K562 (cell line): ENCODE measurements at regions not wholly inside any gene's neighbourhood (a gene's known extent, or its start where the extent isn't known, plus 50 kb on each side); places are given as distances from the start of the nearest gene placed in this dataset.

Experiments
- ATAC-seq: fragments of 200-7000 bp; cut with Tn5 transposase; 3 replicates; pipeline ENCODE4 v1.9.1; 2020; ENCODE audit warnings: moderate library complexity
- BruUV-seq: library from RNA; stranded (reverse); fragments of 400-500 nt; replicated peaks from 2 replicates; lab custom pipeline; 2021; lab: Mats Ljungman, UMichigan
- CTCF ChIA-PET: fragments of 300-600 bp; formaldehyde crosslinking; extraction: SDS; loops from one replicate; lab custom pipeline; 2021; ENCODE audit warnings: low intra/inter-chr PET ratio; lab: Yijun Ruan, JAX
- POLR2A ChIA-PET: fragments of 300-600, 350-650 bp; sonication (Branson Sonifier 250); formaldehyde crosslinking; extraction: SDS; loops from one replicate; lab custom pipeline; 2021; ENCODE audit warnings: antibody characterized with exemption, inconsistent platforms; lab: Yijun Ruan, JAX
- DNase-seq, 4 experiments: peaks; one replicate each; pipeline versions ENCODE4 v3.0.0 to v3.0.0-alpha.2; 2011 to 2018; ENCODE audit warnings: low spot score in 3 of 4, mixed read lengths in 3 of 4; ENCODE audit errors: extremely low read depth in 1 of 4
- FAIRE-seq: peaks from 2 replicates; lab custom pipeline; 2011; peaks lifted over from hg19 to GRCh38; lab: Jason Lieb, UNC
- H2AFZ ChIP-seq: 2 replicates; pipeline ENCODE4 v1.6.0; 2011; ENCODE audit warnings: low read depth, low read length, control low read depth, inconsistent platforms
- H3K27ac ChIP-seq: fragments of 200-600 bp; 3 replicates; pipeline ENCODE4 v1.8.0; 2011; ENCODE audit warnings: low read depth, mild to moderate bottlenecking, control low read depth, inconsistent platforms, low read length, moderate library complexity, mixed read lengths; ENCODE audit errors: extremely low read depth
- H3K27me3 ChIP-seq, 2 experiments: fragments of 300-600 bp in 1 of 2; 2 replicates in 1 of 2; 3 replicates in 1 of 2; pipeline versions ENCODE4 v1.6.0 to v1.8.0; 2011; ENCODE audit warnings: inconsistent platforms in 2 of 2, low read length in 2 of 2, mild to moderate bottlenecking in 1 of 2, mixed read lengths in 1 of 2, moderate library complexity in 1 of 2; ENCODE audit not compliant: control insufficient read depth in 2 of 2, insufficient read depth in 2 of 2
- H3K36me3 ChIP-seq: fragments of 300-600 bp; 3 replicates; pipeline ENCODE4 v1.8.0; 2011; ENCODE audit warnings: mild to moderate bottlenecking, low read length, inconsistent platforms; ENCODE audit not compliant: control insufficient read depth, insufficient read depth
- H3K4me1 ChIP-seq, 2 experiments: fragments of 200-600 bp in 1 of 2; replicated peaks in 1 of 2; 2 replicates in 1 of 2; 3 replicates in 1 of 2; pipeline versions ENCODE4 v1.5.1 to v1.8.0; 2011; ENCODE audit warnings: inconsistent platforms in 2 of 2, low read length in 2 of 2, mild to moderate bottlenecking in 1 of 2, mixed read lengths in 1 of 2, moderate library complexity in 1 of 2; ENCODE audit not compliant: control insufficient read depth in 2 of 2, insufficient read depth in 2 of 2
- H3K4me2 ChIP-seq: 2 replicates; pipeline ENCODE4 v1.6.1; 2011; ENCODE audit warnings: low read length, control low read depth, inconsistent platforms, mixed read lengths; ENCODE audit not compliant: insufficient read depth
- H3K4me3 ChIP-seq: fragments of 200-600 bp; sonication (generic), shearing (Covaris generic); 2 replicates; pipeline ENCODE4 v1.5.1; 2016; ENCODE audit warnings: control low read depth, inconsistent platforms
- H3K79me2 ChIP-seq: fragments of 200-600 bp; 3 replicates; pipeline ENCODE4 v1.8.0; 2011; ENCODE audit warnings: low read length, inconsistent platforms; ENCODE audit not compliant: control insufficient read depth, insufficient read depth
- H3K9ac ChIP-seq, 2 experiments: 2 replicates each; pipeline versions ENCODE4 v1.6.0 to v1.6.1; 2011; ENCODE audit warnings: low read depth in 2 of 2, low read length in 2 of 2, control low read depth in 1 of 2, inconsistent platforms in 1 of 2, mild to moderate bottlenecking in 1 of 2, mixed read lengths in 1 of 2; ENCODE audit not compliant: insufficient read depth in 1 of 2
- H3K9me1 ChIP-seq: one replicate; pipeline ENCODE4 v1.6.0; 2011; ENCODE audit warnings: inconsistent platforms, mild to moderate bottlenecking, low read length, moderate library complexity; ENCODE audit not compliant: control insufficient read depth, insufficient read depth
- H3K9me3 ChIP-seq: replicated peaks from 2 replicates; pipeline ENCODE4 v1.5.1; 2011; ENCODE audit warnings: low read depth, low read length, inconsistent platforms; ENCODE audit not compliant: control insufficient read depth, insufficient read depth
- H4K20me1 ChIP-seq: replicated peaks from 2 replicates; pipeline ENCODE4 v1.6.1; 2011; ENCODE audit warnings: low read length, inconsistent platforms, mixed read lengths; ENCODE audit not compliant: control insufficient read depth, insufficient read depth
- BDP1 ChIP-seq: IDR thresholded peaks from 3 replicates; pipeline ENCODE4 v1.6.1; 2011; ENCODE audit not compliant: insufficient read length, insufficient read depth
- FOXK2 ChIP-seq, 2 experiments: fragments of 450-650 bp; IDR thresholded peaks in 1 of 2; conservative IDR thresholded peaks in 1 of 2; 2 replicates each; pipeline ENCODE4 v1.6.1; 2016; ENCODE audit warnings: low read depth in 2 of 2, mild to moderate bottlenecking in 1 of 2
- HMGN3 ChIP-seq: IDR thresholded peaks from 2 replicates; pipeline ENCODE4 v1.6.1; 2011; ENCODE audit warnings: borderline replicate concordance, low read depth, mild to moderate bottlenecking, mixed read lengths, low read length; ENCODE audit not compliant: insufficient read length; ENCODE audit errors: extremely low read depth
- HNRNPUL1 ChIP-seq: fragments of 200-400 bp; formaldehyde crosslinking; IDR thresholded peaks from 2 replicates; pipeline ENCODE4 v1.6.1; 2017; ENCODE audit warnings: low read length
- MXI1 ChIP-seq: IDR thresholded peaks from 2 replicates; pipeline ENCODE4 v1.6.1; 2011; ENCODE audit warnings: low read depth, mild to moderate bottlenecking, improper control_type of control experiment, low read length
- POLR3G ChIP-seq: IDR thresholded peaks from 2 replicates; pipeline ENCODE4 v1.6.1; 2011; ENCODE audit not compliant: insufficient read length, insufficient replicate concordance; ENCODE audit errors: extremely low read depth
- ZBTB40 ChIP-seq, 2 experiments: fragments of 450-650 bp in 1 of 2; sonication (generic) in 1 of 2; formaldehyde crosslinking in 1 of 2; IDR thresholded peaks; 2 replicates each; pipeline versions ENCODE4 v1.7.1 to v1.9.0; 2016 to 2022; ENCODE audit warnings: inconsistent platforms in 1 of 2, mild to moderate bottlenecking in 1 of 2, missing genetic modification reagents in 1 of 2
- WGBS: fragments of 100-300 bp; shearing (Covaris generic); methylation state at CpG from one replicate; pipeline ENCODE4 v1.1.6; 2016; ENCODE audit warnings: low coverage, mixed read lengths; ENCODE audit not compliant: insufficient coverage; ENCODE audit errors: missing lambda C conversion rate; 5-methylcytosine and 5-hydroxymethylcytosine counted together
- in situ Hi-C: fragments of 300-500 bp; cut with MboI; formaldehyde crosslinking; loops from 4 replicates; pipeline ENCODE4 v1.15.0; 2018; ENCODE audit warnings: inconsistent platforms, mixed read lengths
- intact Hi-C: fragments of 100-400 bp; cut with micrococcal nuclease; formaldehyde crosslinking; loops from 2 replicates; pipeline ENCODE4 v1.14.2; 2022

GRCh38 chr9:110105107-110105506 is 102.9 kb downstream of the C9orf152 start:
- Histone ChIP-seq H3K4me2 (no peak overlapping the region), H3K36me3 (no peaks in the 10 kb centered on the region), H3K79me2 (no peaks in the 10 kb centered on the region), H3K4me3 (no peak overlapping the region), H2AFZ (no peak overlapping the region), H3K27ac (no peak overlapping the region), H3K27me3 (peaks cover 0 to 5% of the 10 kb centered on the region in 2 experiments; a peak in 3 of 5 replicates), H3K4me1 (no peaks in the 10 kb centered on the region), H3K9me3 (no peaks in the 10 kb centered on the region), H4K20me1 (no peaks in the 10 kb centered on the region), H3K9me1 (no peaks in the 10 kb centered on the region), H3K9ac (no peak overlapping the region)
- FAIRE-seq (no peak), ATAC-seq (no peak), DNase-seq (no peak)
- WGBS: 0% methylated on average over 2 of the region's 2 CpGs
- ChIA-PET CTCF (no interaction called here), POLR2A (interaction anchor here (0.7 kb wide), 1 partner anchor 1501 kb away, joined by 3 read pairs; no protein-coding TSS in a partner anchor)
- in situ Hi-C loops: no loop called here
- no TSS peak for BruUV-seq
- intact Hi-C loops: no loop called here
- TF ChIP-seq BDP1 (no peak), HNRNPUL1 (no peak), HMGN3 (no peak), ZBTB40 (IDR thresholded peaks at IDR 0.05) (no peak), ZBTB40 (CRISPR knock-in tag; IDR thresholded peaks at IDR 0.05) (no peak), POLR3G (no peak), FOXK2 (conservative IDR thresholded peaks at IDR 0.05 in 1 of 2, IDR thresholded peaks at IDR 0.05 in 1 of 2; ENCODE audit: low read depth in 2 of 2) (no peak), MXI1 (no peak)
